ENCODE measurements at regions not wholly inside any gene's neighbourhood (a gene's known extent, or its start where the extent isn't known, plus 50 kb on each side); places are given as distances from the start of the nearest gene placed in this dataset.

GRCh38 chr1:229949500-229949899 is 117.5 kb upstream of the GALNT2 start:
- TF ChIP-seq CTCF (IDR thresholded peaks at IDR 0.05) = no peak
- TF ChIP-seq, protein P1, sequence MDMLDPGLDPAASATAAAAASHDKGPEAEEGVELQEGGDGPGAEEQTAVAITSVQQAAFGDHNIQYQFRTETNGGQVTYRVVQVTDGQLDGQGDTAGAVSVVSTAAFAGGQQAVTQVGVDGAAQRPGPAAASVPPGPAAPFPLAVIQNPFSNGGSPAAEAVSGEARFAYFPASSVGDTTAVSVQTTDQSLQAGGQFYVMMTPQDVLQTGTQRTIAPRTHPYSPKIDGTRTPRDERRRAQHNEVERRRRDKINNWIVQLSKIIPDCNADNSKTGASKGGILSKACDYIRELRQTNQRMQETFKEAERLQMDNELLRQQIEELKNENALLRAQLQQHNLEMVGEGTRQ (CRISPR knock-in tag; IDR thresholded peaks at IDR 0.05) = no peak
- TF ChIP-seq ZNF138 (CRISPR knock-in tag; conservative IDR thresholded peaks at IDR 0.05) = no peak
- TF ChIP-seq TEAD4 (CRISPR knock-in tag; IDR thresholded peaks at IDR 0.05) = no peak
- TF ChIP-seq, protein P2, sequence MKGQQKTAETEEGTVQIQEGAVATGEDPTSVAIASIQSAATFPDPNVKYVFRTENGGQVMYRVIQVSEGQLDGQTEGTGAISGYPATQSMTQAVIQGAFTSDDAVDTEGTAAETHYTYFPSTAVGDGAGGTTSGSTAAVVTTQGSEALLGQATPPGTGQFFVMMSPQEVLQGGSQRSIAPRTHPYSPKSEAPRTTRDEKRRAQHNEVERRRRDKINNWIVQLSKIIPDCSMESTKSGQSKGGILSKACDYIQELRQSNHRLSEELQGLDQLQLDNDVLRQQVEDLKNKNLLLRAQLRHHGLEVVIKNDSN (CRISPR knock-in tag; IDR thresholded peaks at IDR 0.05) = no peak
- TF ChIP-seq EMX1 (CRISPR knock-in tag; IDR thresholded peaks at IDR 0.05) = no peak
- TF ChIP-seq ZNF423 (CRISPR knock-in tag; IDR thresholded peaks at IDR 0.05) = no peak
- no peak for TF ChIP-seq FOXJ3 (CRISPR knock-in tag; IDR thresholded peaks at IDR 0.05; ENCODE audit: borderline replicate concordance)
- TF ChIP-seq, protein P3, sequence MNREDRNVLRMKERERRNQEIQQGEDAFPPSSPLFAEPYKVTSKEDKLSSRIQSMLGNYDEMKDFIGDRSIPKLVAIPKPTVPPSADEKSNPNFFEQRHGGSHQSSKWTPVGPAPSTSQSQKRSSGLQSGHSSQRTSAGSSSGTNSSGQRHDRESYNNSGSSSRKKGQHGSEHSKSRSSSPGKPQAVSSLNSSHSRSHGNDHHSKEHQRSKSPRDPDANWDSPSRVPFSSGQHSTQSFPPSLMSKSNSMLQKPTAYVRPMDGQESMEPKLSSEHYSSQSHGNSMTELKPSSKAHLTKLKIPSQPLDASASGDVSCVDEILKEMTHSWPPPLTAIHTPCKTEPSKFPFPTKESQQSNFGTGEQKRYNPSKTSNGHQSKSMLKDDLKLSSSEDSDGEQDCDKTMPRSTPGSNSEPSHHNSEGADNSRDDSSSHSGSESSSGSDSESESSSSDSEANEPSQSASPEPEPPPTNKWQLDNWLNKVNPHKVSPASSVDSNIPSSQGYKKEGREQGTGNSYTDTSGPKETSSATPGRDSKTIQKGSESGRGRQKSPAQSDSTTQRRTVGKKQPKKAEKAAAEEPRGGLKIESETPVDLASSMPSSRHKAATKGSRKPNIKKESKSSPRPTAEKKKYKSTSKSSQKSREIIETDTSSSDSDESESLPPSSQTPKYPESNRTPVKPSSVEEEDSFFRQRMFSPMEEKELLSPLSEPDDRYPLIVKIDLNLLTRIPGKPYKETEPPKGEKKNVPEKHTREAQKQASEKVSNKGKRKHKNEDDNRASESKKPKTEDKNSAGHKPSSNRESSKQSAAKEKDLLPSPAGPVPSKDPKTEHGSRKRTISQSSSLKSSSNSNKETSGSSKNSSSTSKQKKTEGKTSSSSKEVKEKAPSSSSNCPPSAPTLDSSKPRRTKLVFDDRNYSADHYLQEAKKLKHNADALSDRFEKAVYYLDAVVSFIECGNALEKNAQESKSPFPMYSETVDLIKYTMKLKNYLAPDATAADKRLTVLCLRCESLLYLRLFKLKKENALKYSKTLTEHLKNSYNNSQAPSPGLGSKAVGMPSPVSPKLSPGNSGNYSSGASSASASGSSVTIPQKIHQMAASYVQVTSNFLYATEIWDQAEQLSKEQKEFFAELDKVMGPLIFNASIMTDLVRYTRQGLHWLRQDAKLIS (CRISPR knock-in tag; IDR thresholded peaks at IDR 0.05; ENCODE audit: borderline replicate concordance) = no peak
- TF ChIP-seq CBFB (CRISPR knock-in tag; IDR thresholded peaks at IDR 0.05; ENCODE audit: low read depth) = no peak
- TF ChIP-seq, protein P4, sequence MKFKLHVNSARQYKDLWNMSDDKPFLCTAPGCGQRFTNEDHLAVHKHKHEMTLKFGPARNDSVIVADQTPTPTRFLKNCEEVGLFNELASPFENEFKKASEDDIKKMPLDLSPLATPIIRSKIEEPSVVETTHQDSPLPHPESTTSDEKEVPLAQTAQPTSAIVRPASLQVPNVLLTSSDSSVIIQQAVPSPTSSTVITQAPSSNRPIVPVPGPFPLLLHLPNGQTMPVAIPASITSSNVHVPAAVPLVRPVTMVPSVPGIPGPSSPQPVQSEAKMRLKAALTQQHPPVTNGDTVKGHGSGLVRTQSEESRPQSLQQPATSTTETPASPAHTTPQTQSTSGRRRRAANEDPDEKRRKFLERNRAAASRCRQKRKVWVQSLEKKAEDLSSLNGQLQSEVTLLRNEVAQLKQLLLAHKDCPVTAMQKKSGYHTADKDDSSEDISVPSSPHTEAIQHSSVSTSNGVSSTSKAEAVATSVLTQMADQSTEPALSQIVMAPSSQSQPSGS (CRISPR knock-in tag; IDR thresholded peaks at IDR 0.05; ENCODE audit: borderline replicate concordance, low read depth) = no peak
